AG09319 (cell line): ENCODE measurements at regions not wholly inside any gene's neighbourhood (a gene's known extent, or its start where the extent isn't known, plus 50 kb on each side); places are given as distances from the start of the nearest gene placed in this dataset.

Experiments used
- DNase-seq: peaks from one replicate; pipeline ENCODE4 v3.0.0-alpha.2; 2010; ENCODE audit warnings: low read depth; ENCODE audit errors: extremely low read depth
- TF ChIP-seq, protein P1 (sequence below): IDR thresholded peaks from 2 replicates; pipeline ENCODE4 v1.5.1; 2011; ENCODE audit warnings: low read depth, mild to moderate bottlenecking, inconsistent platforms, low read length, moderate library complexity

GRCh38 chr20:22740829-22741228, 156.5 kb upstream of the FOXA2 start:
- TF ChIP-seq, protein P1, sequence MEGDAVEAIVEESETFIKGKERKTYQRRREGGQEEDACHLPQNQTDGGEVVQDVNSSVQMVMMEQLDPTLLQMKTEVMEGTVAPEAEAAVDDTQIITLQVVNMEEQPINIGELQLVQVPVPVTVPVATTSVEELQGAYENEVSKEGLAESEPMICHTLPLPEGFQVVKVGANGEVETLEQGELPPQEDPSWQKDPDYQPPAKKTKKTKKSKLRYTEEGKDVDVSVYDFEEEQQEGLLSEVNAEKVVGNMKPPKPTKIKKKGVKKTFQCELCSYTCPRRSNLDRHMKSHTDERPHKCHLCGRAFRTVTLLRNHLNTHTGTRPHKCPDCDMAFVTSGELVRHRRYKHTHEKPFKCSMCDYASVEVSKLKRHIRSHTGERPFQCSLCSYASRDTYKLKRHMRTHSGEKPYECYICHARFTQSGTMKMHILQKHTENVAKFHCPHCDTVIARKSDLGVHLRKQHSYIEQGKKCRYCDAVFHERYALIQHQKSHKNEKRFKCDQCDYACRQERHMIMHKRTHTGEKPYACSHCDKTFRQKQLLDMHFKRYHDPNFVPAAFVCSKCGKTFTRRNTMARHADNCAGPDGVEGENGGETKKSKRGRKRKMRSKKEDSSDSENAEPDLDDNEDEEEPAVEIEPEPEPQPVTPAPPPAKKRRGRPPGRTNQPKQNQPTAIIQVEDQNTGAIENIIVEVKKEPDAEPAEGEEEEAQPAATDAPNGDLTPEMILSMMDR: no peak

GRCh38 chr20:22744341-22745193, 160.2 kb upstream of the FOXA2 start:
- no peak for DNase-seq
- TF ChIP-seq, protein P1: no peak

More at GRCh38 chr20:22740829-22741228, 156.5 kb upstream of the FOXA2 start:
- DNase-seq: no peak

DNA sequence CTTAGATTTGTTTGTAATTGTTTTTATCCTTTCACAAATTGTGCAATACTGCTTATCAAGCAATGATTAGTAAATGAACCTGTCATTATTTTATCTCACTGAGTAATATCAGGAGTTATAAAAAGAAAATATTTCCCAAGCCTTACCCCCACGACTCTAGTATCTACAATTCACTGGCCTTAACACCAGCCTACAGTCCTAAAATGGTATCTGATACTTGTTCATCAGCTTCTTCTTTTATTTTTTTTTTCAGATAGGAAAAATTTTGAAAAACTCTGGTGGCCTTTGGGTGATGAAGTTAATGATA, 160.8 kb upstream of the FOXA2 start:
- DNase-seq: no peak
- TF ChIP-seq, protein P1: no peak

DNA sequence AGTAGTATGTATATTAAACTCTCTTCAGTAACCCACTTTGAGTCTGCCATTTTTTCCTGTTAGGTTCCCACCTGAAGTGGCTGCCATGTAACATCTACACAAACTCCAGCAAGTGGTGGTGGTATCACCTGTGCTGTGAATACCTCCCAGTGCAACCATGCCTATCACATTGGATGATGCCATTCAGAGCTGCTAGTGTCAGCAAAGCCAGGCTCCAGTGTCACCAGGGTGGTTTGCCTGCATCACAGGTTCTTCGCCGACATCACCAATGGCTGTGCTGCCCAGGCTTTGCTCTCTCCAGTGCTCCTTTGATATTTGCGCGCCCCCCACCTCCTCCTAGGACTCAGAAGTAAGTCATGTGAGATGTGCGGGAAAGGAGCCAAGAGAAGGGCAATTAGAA, 162.6 kb upstream of the FOXA2 start:
- TF ChIP-seq, protein P1: no peak
- no peak for DNase-seq

DNA sequence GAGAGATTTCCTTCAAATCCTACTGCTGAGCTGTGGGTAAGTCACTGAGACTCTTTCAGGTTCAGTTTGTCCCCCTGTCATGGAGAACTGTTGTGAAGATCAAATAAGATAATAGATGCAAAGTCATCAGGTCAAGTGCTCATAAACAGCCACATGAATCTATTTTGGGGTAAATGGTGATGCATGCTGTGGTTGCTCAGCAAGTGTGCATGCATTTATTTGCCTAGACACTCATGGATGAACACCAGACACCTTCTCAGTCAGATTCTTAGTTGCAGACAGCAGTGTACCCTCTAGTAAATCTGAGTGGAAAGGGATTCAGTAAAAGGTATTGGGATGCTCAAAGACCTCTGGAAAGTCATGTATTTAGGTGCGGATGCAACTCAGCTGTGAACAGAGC, 168.0 kb upstream of the FOXA2 start:
- TF ChIP-seq, protein P1: no peak
- DNase-seq: no peak

DNA sequence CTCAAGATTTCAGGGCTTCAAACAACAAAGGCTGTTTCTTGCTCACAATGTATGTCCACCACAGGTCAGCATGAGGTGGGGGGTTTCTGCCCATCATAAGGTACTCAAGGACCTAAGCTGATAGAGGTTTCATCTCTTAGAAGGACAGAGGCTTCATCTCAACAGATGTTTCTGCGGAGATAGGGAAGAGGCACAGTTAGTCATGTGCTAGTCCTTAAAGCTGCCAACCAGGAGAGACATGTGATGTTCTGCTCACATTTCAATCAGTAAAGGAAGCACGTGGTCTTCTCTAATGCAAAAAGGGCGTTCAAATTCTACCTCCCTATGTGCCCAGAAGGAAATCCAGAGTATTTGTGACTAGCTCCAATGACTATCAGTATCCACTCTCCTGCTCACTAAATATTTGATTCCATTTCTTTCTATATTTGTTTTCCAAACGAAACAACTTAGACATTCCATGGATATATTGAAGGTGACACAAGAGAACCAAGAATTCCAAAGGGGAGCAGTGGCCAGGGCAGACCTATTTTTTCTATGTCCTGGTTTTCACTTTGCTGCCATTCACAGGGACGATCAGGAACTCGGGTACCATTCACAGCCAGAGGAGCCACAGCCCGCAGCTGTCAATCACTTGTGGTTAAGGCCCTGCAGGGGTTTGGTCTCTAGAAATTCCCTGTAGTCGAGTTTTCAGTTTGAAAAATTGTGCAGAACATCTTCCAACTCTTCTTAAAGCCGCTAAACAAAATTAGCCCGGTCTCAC, 173.2 kb upstream of the FOXA2 start:
- TF ChIP-seq, protein P1: no peak
- DNase-seq: no peak

DNA sequence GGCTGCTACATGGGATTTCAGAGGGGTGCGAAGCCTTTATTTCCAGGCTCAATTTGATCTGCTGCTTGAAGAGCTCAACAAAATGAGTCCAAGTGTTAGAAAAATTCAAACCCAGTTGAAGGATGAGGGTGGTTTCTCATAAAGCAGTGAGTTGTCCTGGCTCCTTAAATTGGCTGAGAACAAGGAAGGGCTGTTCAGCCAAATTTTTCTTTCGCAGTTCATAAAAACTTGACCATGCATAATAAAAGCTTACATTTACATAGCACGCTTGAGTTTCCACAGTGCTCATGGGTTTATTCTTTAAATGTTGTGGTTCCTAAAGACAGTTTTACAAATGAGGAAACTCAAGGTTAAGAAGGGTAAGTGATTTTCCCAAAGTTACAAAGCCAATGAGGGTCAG, 174.4 kb upstream of the FOXA2 start:
- DNase-seq: no peak
- TF ChIP-seq, protein P1: no peak
